ENCODE measurements at regions not wholly inside any gene's neighbourhood (a gene's known extent, or its start where the extent isn't known, plus 50 kb on each side); places are given as distances from the start of the nearest gene placed in this dataset.

DNA sequence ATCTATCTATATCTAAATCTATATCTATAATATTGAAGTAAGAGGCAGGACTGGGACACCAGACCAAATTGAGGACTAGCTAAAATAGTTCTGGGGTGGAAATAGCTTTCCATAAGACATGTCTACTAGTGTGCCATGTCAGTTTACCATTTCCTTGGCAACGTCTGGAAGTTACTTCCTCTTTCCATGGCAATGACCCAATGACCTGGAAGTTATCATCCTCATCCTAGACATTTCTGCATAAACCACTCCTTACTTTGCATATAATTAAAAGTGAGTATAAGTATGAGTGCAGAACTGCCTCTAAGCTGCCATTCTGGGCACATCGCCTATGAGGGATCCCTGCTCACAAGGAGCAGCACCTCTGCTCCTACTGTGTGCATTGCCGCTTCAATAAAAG, 734.0 kb upstream of the GCFC2 start:
- ChIA-PET CTCF (no interaction called here), POLR2A (no interaction called here)
- H3K27ac ChIP-seq (ENCODE audit: low read depth in 1 of 2, low read length in 2 of 2): no peak overlapping the region
- TF ChIP-seq, protein P1, sequence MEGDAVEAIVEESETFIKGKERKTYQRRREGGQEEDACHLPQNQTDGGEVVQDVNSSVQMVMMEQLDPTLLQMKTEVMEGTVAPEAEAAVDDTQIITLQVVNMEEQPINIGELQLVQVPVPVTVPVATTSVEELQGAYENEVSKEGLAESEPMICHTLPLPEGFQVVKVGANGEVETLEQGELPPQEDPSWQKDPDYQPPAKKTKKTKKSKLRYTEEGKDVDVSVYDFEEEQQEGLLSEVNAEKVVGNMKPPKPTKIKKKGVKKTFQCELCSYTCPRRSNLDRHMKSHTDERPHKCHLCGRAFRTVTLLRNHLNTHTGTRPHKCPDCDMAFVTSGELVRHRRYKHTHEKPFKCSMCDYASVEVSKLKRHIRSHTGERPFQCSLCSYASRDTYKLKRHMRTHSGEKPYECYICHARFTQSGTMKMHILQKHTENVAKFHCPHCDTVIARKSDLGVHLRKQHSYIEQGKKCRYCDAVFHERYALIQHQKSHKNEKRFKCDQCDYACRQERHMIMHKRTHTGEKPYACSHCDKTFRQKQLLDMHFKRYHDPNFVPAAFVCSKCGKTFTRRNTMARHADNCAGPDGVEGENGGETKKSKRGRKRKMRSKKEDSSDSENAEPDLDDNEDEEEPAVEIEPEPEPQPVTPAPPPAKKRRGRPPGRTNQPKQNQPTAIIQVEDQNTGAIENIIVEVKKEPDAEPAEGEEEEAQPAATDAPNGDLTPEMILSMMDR (IDR thresholded peaks at IDR 0.05): no peak
- peaks cover 0 to 12% of the 10 kb centered on the region in 2 experiments for H3K9me3 ChIP-seq (ENCODE audit: control insufficient read depth in 1 of 2, insufficient read depth in 1 of 2, low read length in 2 of 2)
- H3K36me3 ChIP-seq (ENCODE audit: insufficient read depth, low read length): no peaks in the 10 kb centered on the region
- no peaks in the 10 kb centered on the region for H3K27me3 ChIP-seq (ENCODE audit: control insufficient read depth in 1 of 2, insufficient read depth in 2 of 2, low read length in 2 of 2)
- no peak overlapping the region for H3K27ac Mint-ChIP-seq
- intact Hi-C loops (cut with DNase I, micrococcal nuclease): no loop called here
- H3K27me3 Mint-ChIP-seq: no peaks in the 10 kb centered on the region
- no peak overlapping the region for H3K4me3 Mint-ChIP-seq
- H3K9me3 Mint-ChIP-seq: peaks cover 4% of the 10 kb centered on the region
- H3K36me3 Mint-ChIP-seq (ENCODE audit: low read depth): no peaks in the 10 kb centered on the region
- no peak overlapping the region for H3K4me3 ChIP-seq (ENCODE audit: low read length)
- no peaks in the 10 kb centered on the region for H3K4me1 Mint-ChIP-seq (ENCODE audit: low read depth)
- DNase-seq (no peak), ATAC-seq (ENCODE audit: poor library complexity) (no peak)
- H3K4me1 ChIP-seq (ENCODE audit: insufficient read depth, low read length): no peaks in the 10 kb centered on the region

DNA sequence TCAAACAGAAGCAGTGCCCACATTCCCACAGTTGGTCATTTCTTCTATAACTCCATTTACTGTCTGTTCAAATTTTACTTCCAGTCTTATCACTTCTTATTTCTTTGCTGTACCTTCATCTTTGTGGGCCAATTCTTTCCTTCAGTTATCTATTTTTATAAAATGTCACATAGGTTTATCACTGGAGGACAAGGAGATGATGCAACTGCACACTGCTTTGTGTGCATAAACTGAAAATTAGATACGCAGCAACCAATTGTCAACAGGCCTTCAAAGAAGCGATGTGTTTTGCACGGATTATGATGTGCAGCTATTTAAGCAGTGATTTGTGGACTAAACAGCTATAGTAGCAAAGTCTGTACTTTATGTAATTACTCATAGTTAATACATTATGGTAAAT, 726.8 kb upstream of the GCFC2 start:
- Mint-ChIP-seq H3K4me3 (no peak overlapping the region), H3K9me3 (peaks cover 5% of the 10 kb centered on the region), H3K27me3 (no peaks in the 10 kb centered on the region), H3K27ac (no peak overlapping the region), H3K4me1 (ENCODE audit: low read depth) (no peaks in the 10 kb centered on the region), H3K36me3 (ENCODE audit: low read depth) (no peaks in the 10 kb centered on the region)
- Histone ChIP-seq H3K36me3 (ENCODE audit: insufficient read depth, low read length) (no peaks in the 10 kb centered on the region), H3K27me3 (ENCODE audit: control insufficient read depth in 1 of 2, insufficient read depth in 2 of 2, low read length in 2 of 2) (no peaks in the 10 kb centered on the region), H3K4me3 (ENCODE audit: low read length) (no peak overlapping the region), H3K4me1 (ENCODE audit: insufficient read depth, low read length) (no peaks in the 10 kb centered on the region), H3K9me3 (ENCODE audit: control insufficient read depth in 1 of 2, insufficient read depth in 1 of 2, low read length in 2 of 2) (peaks cover 0 to 10% of the 10 kb centered on the region in 2 experiments), H3K27ac (ENCODE audit: low read depth in 1 of 2, low read length in 2 of 2) (no peak overlapping the region)
- intact Hi-C loops (cut with DNase I, micrococcal nuclease): no loop called here
- TF ChIP-seq, protein P1 (IDR thresholded peaks at IDR 0.05): no peak
- DNase-seq: no peak
- CTCF ChIA-PET: no interaction called here
- POLR2A ChIA-PET: no interaction called here
- ATAC-seq (ENCODE audit: poor library complexity): no peak

DNA sequence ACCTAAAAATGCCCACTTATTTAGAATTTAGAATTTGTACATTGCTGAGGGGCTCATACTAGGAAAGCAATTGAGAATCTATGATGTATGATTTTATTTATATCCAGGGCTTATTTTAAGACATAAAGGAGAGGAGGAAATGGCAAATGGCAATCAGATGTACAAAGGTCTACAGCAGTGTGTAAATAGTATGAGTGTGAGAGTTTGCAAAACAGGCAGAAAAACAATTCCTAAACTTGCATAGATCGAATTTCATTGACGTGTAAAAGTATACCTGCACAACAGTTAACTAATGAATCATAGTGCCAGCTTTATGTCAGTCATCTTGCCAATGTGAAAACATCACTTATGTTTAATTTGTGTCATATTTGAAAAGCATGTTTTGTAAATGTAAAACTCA, 718.7 kb upstream of the GCFC2 start:
- peaks cover 11% of the 10 kb centered on the region for H3K9me3 Mint-ChIP-seq
- DNase-seq (no peak), ATAC-seq (ENCODE audit: poor library complexity) (no peak)
- H3K4me1 ChIP-seq (ENCODE audit: insufficient read depth, low read length): no peaks in the 10 kb centered on the region
- intact Hi-C loops (cut with DNase I, micrococcal nuclease): no loop called here
- H3K27ac Mint-ChIP-seq: no peak overlapping the region
- no peaks in the 10 kb centered on the region for H3K4me1 Mint-ChIP-seq (ENCODE audit: low read depth)
- CTCF ChIA-PET: no interaction called here
- no peaks in the 10 kb centered on the region for H3K27me3 Mint-ChIP-seq
- TF ChIP-seq, protein P1 (IDR thresholded peaks at IDR 0.05): no peak
- H3K27me3 ChIP-seq (ENCODE audit: control insufficient read depth in 1 of 2, insufficient read depth in 2 of 2, low read length in 2 of 2): no peaks in the 10 kb centered on the region
- no peaks in the 10 kb centered on the region for H3K36me3 Mint-ChIP-seq (ENCODE audit: low read depth)
- no peak overlapping the region for H3K27ac ChIP-seq (ENCODE audit: low read depth in 1 of 2, low read length in 2 of 2)
- POLR2A ChIA-PET: no interaction called here
- no peak overlapping the region for H3K4me3 ChIP-seq (ENCODE audit: low read length)
- H3K36me3 ChIP-seq (ENCODE audit: insufficient read depth, low read length): no peaks in the 10 kb centered on the region
- H3K4me3 Mint-ChIP-seq: no peak overlapping the region
- peaks cover 0 to 4% of the 10 kb centered on the region in 2 experiments for H3K9me3 ChIP-seq (ENCODE audit: control insufficient read depth in 1 of 2, insufficient read depth in 1 of 2, low read length in 2 of 2)
